GM04504 (cell line): ENCODE measurements at regions not wholly inside any gene's neighbourhood (a gene's known extent, or its start where the extent isn't known, plus 50 kb on each side); places are given as distances from the start of the nearest gene placed in this dataset.

ENCODE experiments used
- DNase-seq: peaks from one replicate; pipeline ENCODE4 v3.0.0-alpha.2; 2012; ENCODE audit warnings: low read depth

DNA sequence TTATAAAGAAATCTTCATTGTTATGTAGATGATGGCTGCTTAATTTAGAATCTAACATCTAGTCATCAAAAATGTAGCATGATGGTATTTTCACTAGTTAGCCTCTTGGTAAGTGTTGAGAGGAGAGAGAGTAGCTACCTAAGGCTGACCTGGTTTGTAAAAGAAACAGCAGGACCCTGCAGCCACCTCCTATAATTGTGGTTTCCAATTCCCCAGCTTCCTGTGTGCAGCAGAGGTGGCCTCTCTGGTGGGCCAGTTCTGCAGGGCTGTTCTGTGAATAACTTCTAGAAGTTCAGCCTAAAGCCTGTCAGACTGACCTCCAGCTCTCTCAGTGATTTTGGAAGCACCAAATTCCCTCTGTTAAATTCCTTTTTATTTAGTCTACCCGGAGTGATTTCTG, 246.4 kb upstream of the LRRC7 start:
- DNase-seq = no peak

DNA sequence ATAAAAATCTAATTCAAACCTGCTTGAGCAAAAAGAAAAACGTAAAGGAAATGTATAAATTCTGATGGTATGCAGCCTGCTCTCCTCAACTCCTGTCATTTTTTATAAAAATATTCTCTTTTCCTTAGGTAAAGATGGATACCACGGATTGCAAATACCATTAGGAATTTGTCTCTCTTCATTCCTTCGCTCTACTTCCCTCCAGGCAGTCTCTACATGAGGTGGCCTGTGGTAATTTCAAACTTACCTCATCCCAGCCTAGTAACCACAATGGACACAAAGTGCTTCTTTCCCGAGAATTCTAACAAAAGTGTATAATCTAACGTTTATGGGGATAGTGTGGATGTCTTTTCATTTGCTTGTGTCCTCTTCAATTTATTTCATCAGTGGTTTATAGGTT, 239.5 kb upstream of the LRRC7 start:
- no peak for DNase-seq

DNA sequence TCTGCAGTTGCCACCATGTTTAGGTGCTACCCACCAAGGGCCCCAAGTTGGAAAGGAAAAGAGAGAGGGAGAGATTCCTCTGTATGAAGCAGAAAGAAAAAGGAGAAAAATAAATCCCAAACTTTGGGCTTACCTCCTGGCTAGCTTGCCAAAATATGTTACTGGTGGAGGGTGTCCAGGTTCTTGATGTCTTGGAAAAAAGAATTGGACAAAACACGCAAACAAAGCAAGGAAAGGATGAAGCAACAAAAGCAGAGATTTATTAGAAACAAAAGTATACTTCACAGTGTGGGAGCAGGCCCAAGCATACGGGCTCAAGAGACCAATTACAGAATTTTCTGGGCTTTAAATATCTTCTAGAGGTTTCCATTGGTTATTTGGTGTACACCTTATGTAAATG, 204.5 kb upstream of the LRRC7 start:
- no peak for DNase-seq

DNA sequence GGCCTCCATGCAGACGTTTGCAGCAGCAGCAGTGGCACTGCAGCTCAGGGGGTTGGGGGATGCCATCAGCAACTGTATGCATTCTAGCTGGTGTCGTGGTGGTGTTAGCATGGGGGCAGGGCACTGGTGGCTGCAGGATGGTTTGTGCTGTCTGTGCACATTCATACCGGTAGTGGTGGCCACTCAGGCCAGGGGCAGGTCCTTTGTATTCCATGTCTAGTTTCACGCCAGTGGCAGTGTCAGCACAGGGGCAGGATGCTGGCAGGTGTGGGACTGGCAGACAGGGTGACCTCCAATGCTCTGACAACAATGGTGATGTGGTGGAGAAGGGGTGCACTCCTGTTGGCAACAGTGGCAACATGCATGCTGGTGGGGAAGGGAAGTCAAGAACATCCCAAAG, 194.2 kb upstream of the LRRC7 start:
- no peak for DNase-seq

DNA sequence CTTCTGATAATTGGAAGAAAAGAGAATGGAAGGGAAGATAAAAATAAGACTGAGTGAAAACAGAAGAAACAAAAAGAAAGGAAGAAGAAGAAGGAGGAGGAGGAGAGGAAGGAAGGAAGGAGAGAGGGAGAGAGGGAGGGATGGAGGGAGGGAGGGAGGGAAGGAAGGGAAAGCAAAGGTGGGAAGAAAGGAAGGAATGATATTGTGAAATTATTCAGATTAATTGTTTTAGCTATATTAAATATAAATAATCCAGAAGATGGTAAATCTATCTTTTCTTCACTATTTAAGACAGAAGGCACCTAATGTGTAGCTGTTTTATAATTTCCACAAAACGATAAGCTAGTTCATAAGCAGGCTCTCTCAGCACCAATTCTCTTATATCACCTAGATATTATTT, 191.3 kb upstream of the LRRC7 start:
- no peak for DNase-seq

DNA sequence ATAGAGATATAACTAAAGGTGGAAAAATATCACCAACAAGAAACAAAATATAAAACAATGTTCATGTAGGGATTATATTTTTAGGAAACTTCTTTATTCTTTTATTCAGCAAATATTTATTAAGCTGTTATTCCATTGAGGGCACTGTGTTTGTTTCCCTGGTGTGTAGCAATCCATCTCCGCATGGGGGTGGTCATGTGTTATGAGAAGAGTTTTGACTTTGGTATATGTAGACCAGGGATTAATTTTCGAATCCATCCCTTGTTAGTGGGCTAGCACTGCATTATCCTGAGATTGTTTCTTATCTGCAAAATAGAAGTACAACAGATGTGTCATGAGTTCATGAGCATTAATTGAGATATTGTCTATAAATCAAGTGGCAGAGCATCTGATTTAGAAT, 190.2 kb upstream of the LRRC7 start:
- DNase-seq = no peak

DNA sequence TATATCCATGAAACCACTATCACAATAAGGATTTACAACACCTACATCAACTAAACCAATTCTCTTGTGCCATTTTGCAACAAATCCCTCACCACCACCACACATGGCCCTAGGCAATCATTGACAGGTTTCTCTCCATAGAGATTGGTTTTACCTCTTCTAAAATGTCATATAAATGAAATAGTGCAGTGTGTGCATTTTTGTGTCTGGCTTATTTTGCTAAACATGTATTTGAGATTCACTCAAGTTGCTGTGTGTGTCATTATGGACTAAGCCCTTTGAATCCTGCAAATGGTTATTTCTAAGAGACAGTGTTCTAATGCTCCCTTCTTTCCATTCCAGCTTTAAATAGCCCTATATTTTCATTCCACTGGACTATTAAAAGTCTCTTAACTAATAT, 179.7 kb upstream of the LRRC7 start:
- no peak for DNase-seq

DNA sequence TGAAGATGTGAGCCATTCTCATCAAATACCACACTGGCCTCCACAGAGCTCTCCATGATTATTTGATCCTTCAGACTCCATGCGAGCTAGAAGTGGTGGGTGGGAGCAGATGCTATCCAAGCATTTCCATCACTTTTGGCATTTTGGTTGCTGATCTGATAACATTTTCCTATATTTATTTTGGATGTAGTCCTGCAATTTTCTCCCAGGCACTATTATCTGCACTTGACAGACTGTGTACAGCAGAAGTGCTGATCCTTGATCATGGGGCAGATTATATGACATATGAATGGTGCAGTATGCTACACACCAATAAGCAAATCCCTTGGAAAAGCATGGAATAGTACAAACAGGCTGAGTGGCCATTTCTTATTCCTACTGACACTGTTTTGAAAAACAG, 167.6 kb upstream of the LRRC7 start:
- no peak for DNase-seq

DNA sequence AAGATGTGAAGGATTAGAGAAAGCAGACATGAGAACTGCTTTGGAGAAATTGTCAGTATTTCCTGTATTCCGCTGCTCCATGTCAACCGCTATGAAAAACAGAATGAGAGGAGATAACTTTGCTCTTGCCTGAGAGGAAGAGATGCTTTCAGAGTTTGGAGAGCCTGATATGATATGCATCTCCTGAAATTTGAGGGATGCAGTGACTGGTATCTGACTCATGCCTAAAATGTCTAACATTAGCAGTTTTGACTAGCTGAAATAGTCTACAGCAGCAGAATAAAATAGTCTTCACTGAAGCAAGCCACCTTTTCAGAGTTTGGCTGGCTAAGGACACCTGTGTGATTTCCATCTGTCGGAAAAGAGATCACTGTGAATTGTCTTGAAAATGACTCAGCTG, 165.8 kb upstream of the LRRC7 start:
- no peak for DNase-seq

DNA sequence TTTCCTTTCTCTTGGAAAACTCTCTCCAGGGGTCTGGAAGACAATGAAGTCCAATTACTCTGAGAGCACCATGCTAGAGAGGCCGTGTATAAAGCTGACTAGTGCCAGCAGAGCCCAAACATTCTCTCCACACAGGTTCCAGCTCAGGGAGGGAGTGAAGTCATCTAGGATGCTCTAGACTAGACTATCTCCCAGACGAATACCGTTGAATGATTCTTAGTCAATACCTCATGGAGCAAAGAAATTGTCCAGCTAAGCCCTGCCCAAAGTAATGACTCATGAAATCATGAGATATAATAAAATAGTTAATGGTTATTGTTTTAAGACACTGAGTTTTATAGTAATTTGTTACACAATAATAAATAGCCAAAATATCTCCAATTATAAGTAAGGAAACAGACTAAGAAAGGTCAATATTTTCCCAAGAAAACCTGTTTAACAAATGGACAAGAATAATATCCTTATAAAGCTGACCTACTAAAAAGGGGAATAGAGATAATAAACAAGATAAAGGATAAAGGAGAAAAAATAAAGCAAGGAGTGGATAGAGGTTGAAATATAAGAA, 163.9 kb upstream of the LRRC7 start:
- DNase-seq = no peak

DNA sequence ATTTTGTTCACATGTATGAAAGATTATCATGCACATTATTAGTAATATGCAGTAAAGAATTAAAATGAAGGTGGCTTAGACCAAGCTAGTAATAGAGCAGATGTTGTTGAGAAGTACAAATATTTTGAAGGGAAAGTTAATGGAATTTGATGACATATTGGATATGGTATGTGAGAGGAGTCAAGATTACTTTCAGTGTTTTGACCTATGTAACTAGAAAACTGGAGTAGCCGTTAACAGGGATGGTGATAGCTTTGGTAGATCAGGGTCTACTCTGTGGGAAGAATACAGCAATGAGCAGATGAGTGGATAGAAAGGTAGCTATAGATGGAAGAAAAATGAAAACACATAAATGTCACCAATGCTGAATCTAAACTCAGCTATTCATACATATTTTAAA, 163.2 kb upstream of the LRRC7 start:
- DNase-seq = no peak

DNA sequence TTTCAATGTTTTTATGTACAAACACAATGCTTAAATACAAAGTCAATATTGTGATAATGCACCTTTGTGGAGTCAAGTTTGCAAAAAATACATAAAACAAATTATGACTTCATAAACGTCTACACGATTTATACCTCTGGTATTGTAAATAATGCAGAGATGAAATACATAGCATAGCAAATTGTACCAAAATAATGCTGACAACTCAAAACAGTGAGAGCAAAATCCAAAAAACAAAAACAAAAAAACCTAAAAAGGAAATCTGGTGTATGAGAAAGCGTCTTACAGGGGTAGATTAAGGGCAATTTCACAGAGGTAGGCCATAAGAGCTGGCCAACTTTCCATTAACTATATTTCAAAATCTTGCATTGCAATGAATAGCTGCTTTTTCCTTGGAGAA, 161.5 kb upstream of the LRRC7 start:
- DNase-seq = no peak

DNA sequence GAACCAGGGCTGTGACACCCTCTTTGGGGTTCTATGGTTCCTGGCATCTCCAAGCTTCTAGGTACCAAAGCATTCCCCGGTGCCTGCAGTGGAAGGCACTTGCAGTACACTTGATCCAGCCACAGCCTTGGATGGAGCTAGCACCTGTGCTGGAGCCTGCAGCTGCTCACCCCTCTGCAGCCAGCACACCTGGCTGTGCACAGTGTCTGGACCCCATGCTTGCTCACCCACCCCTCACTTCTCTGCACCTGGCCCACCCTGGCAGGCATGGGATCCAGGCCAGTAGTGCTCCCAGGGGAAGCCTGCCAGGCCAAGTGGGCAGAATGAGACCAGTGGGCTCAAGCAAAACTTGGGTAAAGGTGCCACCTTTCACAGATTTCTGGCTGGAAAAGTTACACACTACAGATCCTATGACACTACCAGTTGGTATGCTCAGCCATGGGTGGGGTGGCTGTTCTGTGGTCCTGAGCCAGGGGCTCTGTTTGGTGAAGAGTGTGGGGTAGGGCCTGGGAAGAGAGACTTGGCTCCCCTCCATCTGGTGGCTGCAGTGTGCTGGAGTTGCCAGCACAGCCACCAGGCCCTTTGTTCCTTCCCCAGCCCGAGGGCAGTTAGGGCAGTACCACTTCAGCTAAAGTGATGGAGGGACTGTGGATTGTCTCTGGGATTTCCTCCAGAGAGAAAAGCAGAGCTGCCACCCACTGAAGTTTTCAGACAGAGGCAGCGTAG, 157.8 kb upstream of the LRRC7 start:
- DNase-seq = no peak

DNA sequence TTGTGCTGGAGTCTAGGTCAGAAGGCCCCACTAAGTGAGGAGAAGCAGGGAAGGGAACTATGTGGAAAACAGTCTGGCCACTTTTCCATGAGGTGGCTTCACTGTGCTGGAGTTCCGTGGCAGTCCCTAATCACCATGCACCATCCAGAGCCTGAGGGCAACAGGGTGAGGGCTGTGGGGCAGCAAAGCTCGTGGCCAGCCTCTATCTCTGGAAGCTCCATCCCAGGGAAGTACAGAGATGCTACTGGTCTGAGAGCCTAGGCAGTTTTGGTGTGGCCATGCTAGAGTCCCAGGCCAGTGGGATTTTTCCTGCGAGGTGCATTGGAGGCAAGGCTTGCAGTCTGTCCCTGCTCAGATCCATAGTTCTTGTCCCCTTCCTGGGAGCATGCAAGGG, 157.3 kb upstream of the LRRC7 start:
- DNase-seq = no peak

DNA sequence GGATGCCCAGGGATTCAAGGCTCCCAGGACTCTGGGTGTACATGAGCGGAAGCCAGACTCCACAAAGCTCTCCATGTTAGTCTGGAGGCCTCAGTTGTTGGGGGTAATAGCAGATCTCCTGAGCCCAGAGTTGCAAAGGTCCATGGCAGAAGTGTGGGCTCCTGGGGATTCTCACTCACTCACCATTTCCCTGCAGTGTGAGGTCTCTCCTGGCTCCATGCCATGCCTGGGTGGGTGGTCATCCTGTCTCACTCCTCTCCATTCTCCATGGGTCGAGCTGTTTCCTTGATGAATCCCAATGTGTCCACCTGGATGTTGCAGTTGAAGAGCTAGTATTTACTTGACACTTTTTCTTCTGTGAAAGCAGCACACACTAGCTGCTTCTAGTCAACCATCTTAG, 156.8 kb upstream of the LRRC7 start:
- DNase-seq = no peak

DNA sequence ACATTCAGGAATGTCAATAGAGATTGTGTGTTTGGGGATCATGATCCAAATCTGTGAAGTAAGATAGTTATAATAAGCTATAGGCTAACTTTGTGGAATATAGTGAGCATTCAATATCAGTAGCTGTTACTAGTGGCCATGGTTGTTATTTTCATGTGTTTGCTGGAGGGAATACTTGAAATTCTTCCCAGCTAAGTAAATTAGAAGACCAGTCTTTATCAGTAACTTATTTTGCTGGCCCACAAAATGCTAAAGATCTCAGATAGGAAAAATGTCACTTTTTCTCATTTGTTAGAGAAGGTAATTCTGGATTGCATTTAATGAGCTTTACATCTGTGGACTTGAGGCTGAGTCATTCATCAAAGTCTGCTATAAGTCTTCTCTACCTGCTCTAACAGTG, 156.1 kb upstream of the LRRC7 start:
- no peak for DNase-seq

DNA sequence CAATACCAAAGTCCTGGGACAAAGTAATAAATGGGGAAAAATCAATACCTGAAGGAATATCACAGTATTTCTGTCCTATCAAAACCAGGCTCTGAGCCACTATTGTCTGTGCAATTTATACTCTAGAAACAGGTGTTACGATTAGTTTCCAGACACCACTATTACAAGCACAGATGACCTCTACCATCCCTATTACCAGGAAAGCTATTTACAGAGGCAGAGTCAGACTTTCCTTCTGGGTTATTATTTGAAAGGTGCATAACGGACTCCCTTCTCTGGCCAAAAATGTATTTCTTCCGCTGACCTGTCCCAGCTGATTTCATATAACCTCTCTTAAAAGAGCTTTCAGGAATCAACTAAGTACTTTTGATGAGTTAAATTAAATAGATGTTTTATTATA, 154.6 kb upstream of the LRRC7 start:
- DNase-seq = no peak

DNA sequence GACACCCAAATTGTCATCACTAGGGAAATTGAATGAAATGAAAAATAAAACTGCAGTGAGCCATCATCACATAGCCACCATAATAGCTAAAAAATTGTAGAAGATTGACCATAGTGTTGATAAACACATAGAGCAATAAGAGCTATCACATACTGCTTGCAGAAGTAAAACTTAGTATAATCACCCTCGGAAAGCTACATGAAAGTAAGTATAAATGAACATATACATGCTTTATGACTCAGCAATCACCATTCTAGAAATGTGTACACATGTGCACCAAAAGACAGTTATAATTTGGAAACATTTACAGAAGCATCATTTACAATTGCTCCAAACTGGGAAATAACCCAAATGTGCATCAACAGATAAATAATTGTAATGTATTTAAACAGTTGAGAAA, 153.1 kb upstream of the LRRC7 start:
- no peak for DNase-seq

DNA sequence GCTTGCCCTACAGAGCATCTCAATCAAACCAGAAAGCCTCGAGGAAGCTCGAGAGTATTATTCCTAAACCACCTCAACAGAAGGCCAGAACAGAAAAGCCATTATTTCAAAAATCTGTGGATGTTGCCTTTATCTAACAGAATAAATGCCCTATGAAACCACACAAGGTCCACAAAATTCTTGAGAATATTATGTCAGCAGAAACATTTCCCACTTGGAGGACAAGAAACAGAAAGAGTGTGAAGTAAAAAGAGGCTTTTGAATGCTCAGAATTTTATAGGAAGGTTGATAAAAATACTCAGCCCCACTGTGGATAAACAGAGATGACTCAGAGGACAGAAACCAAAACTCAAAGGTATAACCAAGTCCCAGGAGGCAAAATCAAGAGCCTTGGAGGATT, 146.4 kb upstream of the LRRC7 start:
- peak; percentile 3 for DNase-seq

DNA sequence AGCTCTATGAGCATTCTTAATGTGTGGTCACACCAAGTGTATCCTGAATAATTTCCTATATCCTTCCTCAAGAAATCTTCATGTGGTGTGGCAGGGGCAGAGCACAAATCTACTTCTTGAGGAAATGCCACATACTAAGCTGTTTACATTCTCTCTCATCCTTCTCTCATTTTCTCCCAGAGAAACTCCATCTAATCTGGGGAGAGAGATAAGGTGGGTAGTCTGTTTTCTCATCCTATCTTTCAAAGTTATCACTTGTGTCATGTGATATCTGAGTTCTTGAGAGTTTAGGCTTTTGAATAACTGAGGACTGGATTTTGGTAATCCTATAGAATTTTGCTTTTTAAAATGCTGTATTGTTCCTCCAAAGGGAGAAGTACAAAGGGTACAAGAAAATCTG, 141.9 kb upstream of the LRRC7 start:
- no peak for DNase-seq

DNA sequence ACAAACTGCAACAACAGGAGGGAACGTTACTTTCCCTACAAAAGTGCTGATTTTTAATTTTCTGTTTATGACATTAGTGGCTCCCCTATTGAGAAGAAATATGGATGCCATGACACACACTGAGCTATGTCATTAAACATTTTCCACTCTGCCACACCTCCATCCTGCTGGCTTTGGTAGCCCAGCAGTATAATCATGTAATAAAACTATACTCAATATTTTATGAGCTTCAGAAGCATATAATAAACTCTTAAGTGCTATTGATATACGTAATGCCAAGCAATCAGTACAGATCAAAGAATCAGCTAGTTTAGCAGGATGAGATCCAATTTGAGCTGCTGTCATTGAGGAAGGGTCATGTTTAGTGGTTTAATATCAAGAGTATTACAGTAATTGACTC, 141.3 kb upstream of the LRRC7 start:
- DNase-seq = no peak

DNA sequence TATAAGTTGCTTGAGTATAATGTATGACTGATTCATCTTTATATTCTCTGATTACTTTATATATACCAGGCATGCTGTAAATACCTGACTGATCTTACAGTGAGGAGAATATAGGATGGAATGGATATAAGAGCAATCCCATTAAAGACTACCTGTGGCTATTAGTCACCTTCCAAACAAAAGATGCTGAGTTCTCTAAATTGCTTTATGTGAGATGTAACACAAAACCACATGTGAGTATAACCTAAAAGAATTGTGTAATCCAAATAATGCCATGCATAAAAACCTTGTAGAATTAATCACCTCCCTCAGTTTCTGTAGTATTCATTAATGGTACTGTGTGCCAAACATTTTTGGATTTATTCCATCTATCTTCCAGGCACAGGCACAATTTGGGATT, 134.6 kb upstream of the LRRC7 start:
- DNase-seq = no peak

DNA sequence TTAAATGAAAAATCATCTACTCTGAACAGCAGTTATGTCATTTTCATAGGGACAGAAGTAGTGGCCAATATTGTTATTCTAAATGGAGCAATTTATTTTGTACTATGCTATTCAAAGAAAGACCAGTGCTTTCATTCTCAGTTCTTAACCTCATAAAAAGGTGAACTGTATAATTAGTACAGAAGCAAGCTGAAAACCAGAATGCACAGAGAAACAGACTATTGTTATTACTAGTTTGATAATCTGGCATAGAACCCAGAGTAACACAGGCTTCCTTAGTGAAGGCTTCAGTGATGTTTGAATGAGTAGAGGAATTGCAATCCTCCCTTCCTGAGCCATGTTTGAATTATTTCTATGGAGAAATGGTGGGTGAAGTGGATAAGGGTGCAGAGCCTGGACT, 131.6 kb upstream of the LRRC7 start:
- no peak for DNase-seq

DNA sequence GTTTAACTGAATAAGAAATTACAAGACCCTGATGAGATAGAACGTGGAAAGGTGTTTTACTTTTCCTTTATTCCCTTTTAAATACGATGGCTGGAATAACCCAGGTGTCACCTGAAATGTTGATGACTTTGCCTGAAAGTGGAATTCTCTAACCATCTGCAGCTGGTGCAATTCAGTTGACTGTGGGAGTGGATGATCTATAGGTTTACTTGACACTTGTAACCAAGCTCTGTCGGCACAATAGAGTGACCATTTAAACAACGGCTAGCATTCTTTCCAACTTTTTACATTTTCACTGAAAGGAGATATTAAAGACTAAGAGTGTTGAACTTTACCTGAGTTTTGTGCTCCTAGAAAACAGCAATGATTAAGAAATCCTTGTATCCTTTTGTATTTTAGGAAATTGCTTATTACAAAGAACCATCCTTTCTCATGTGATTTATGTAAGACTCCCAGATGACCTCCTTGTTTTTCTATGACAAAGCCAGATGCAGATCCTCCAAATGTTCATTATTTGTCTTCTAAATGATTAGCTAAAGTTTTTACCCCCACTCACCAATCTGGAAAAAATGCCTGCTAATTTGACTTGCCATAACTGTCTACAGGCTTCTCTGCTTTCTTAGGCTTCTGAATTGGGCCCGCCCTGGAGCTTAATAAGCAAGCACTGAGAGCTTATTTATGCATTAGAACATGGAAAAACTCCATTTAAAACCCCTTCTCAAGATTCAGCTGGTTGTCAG, 129.5 kb upstream of the LRRC7 start:
- DNase-seq = no peak
